Gastroesophageal sphincter (tissue), 3 donors: ENCODE measurements at regions not wholly inside any gene's neighbourhood (a gene's known extent, or its start where the extent isn't known, plus 50 kb on each side); places are given as distances from the start of the nearest gene placed in this dataset.

Experiments
- EP300 ChIP-seq: sonication (generic); formaldehyde crosslinking; IDR thresholded peaks from one replicate; pipeline ENCODE4 v1.6.1; 2017; ENCODE audit warnings: antibody characterized with exemption, mild to moderate bottlenecking
- POLR2A ChIP-seq, 2 donors: fragments of 450-650 bp; IDR thresholded peaks; one replicate each; pipeline ENCODE4 v1.6.1; 2017; ENCODE audit warnings: antibody characterized with exemption in 2 of 2, mild to moderate bottlenecking in 2 of 2, moderate library complexity in 1 of 2
- TF ChIP-seq, protein P1 (sequence below), 4 experiments: fragments of 200-600 bp in 2 of 4; fragments of 450-650 bp in 2 of 4; sonication (generic) in 1 of 4; IDR thresholded peaks; one replicate each; pipeline ENCODE4 v1.5.1; 2017 to 2019; ENCODE audit warnings: antibody characterized with exemption in 4 of 4, mild to moderate bottlenecking in 2 of 4, moderate library complexity in 2 of 4

GRCh38 chr6:81621816-81622395 is 130.6 kb downstream of the TENT5A start:
- TF ChIP-seq POLR2A (IDR thresholded peaks at IDR 0.05) (no peak), EP300 (no peak)
- TF ChIP-seq, protein P1, sequence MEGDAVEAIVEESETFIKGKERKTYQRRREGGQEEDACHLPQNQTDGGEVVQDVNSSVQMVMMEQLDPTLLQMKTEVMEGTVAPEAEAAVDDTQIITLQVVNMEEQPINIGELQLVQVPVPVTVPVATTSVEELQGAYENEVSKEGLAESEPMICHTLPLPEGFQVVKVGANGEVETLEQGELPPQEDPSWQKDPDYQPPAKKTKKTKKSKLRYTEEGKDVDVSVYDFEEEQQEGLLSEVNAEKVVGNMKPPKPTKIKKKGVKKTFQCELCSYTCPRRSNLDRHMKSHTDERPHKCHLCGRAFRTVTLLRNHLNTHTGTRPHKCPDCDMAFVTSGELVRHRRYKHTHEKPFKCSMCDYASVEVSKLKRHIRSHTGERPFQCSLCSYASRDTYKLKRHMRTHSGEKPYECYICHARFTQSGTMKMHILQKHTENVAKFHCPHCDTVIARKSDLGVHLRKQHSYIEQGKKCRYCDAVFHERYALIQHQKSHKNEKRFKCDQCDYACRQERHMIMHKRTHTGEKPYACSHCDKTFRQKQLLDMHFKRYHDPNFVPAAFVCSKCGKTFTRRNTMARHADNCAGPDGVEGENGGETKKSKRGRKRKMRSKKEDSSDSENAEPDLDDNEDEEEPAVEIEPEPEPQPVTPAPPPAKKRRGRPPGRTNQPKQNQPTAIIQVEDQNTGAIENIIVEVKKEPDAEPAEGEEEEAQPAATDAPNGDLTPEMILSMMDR (IDR thresholded peaks at IDR 0.05) = no peak
